Stimulated activated CD4-positive, alpha-beta T cell treated with anti-CD3 and anti-CD28 coated beads, TNF-alpha, amount 100 ng/mL, for 24 hours (primary cell): ENCODE measurements at regions not wholly inside any gene's neighbourhood (a gene's known extent, or its start where the extent isn't known, plus 50 kb on each side); places are given as distances from the start of the nearest gene placed in this dataset.

Experiments
- DNase-seq, 3 experiments: peaks; one replicate each; pipeline ENCODE4 v3.0.0-alpha.2; 2020; ENCODE audit warnings: low read depth in 3 of 3

DNA sequence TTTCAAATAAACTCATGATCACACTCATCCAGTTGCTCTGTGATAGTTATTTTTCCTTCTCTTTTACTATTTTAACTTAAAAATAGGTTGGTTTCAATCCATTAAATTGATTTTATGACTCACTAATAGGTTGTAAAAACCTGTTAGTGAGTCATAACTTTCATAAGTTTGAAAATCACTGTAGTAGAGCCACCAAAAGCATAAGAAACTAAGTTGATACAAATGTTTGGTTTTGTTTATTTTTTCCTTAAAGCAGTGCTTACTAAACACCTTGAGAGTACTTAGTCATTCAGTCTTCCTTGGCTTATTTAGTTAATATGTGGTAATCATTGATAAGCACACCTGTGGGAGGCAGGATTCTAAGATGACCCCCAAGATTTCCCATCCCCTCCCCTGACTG lies 312.1 kb upstream of the MAN1A1 start:
- no peak for DNase-seq

DNA sequence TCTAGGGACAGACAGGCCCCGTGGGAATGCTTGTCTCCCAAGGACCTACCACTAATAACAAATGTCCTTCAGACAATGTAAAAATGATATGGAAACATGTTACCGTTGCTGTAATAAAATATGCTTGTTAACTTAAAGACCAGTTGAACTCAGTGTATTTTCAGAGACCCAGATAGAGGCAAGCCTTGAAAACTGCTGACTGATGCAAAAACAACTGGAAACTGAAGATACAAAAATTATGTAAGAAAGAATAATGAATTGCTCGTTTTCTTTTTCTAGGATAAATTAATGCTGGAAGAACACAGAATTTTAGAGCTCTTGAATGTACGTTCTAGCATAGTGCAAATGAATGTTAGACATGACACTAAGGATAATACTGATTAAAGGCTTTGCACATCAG lies 311.5 kb upstream of the MAN1A1 start:
- no peak for DNase-seq

DNA sequence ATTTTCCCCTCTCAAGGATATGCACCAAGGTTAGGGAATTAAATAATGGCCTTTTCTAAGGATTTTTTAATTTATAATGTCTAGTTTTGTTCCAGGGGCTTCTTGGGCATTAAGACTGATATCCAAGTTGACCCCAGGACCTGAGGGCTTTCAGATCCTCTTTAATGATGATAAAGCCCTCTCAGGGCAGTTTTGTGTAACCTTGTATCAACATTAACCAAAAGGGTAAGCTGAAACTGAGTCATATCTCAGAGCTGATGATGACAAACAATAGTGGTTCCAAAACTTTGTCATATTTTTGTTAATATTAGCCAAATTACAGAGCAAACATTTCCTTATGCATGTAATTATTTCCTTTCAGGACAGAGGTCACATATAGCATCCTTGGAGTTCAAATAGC lies 309.4 kb upstream of the MAN1A1 start:
- DNase-seq, result no peak

DNA sequence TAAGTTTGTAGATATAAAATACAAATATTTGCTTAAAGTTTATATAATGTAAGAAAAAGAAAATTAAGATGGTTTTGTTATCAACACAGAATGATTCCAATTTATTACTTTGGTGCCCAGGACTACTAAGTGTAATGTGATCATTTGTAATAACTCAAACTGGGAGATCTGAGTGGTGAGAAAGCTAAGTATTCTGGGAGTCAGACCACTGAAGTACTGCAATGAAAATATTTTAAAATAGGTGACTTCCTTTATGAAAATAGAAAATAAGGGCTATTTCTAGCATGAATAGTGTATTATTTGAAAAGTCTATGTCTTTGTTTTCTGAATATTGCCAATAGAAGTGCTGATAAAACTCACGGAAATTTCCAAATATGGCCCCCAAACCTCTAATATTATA lies 305.6 kb upstream of the MAN1A1 start:
- DNase-seq, result no peak

DNA sequence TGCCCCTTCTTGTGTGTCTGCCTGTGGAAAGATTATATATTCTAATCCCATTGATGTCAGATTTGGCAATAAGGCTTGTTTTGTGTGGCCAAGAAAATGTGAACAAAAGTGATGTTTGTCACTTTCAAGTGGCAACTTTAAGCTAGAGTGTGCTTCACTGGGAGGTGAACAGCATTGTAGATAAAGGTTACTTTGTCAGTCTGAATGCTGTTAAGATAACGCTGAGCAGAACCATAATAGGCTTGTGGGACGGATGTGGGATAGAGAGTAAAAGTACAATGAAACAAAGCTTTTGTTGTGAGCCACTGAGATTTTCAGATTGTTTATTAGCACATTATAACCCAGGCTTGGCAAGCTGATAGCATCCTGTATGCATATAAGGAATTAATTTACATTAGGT lies 303.8 kb upstream of the MAN1A1 start:
- DNase-seq, result no peak

DNA sequence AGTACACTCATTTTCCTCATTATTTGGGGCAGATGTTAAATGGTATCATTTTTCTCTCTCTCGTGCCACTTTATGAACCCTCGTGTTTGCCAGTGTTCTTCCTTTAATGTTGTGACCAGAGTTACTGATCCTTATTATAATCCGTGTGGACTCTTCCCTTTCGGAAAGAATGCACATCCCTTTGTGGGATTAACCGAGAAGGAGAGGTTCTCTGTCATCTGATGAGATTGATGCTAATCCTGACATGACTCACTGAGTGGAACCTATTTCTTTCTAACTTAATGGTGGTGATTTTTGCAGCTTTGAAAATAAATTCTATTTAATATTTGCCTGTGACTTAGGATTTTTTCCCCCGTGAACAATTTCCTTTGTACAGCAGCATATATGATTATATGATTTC lies 300.0 kb upstream of the MAN1A1 start:
- DNase-seq, result no peak

DNA sequence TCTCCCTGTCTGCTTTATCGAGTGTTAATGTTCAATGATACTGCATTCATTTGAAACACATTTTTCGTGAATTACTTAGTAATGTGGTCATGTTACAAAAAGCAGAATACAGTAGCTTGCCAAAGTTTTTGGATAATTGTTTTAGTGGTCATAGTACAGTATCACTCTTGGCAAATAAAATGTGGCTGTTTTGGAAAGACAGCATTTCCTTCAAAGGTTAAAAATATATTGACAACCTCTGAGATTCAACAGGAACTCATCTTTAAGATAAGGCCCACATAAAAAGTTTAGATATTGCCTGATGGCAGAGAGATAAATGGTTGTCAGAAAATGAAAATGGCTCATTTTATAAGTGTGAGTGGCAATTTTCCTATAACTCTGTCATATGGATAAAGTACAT lies 297.7 kb upstream of the MAN1A1 start:
- no peak for DNase-seq

DNA sequence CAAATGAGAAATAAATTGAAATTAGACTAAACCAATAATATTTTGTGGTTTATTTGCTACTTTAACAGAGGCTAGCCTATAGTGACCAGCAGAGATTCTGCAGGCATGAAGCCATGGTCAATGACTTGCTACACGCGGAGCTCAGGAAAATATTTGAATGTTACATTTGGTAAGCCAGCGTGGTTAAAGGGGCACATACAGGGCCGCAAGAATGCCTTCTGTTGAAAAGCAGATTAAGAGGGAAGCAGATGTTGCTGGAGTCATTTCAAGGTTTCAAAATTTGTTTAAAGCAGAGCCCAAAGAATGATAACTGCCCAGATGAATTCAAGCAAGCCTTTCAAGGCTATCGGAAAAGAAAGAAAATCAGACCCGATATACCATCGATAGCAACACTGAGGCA lies 294.3 kb upstream of the MAN1A1 start:
- DNase-seq, result no peak

DNA sequence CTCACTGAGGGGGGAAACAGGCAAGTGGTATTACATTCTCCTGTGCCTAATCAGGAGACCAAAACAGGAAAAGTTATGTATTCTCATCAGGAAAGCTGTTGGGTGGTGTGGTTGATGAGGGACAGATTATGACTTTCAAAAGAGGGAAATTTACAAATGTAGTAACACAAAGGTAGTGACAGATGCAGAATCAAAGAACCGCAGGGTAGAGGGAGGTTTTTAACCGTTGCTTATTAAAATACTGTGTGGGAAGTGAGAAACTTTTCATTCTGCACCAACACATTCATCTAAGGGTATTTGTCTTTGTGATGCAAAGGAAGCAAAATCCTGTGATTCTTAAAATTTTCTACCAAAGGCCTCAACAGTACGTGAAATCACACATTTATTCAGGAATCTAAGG lies 288.2 kb upstream of the MAN1A1 start:
- DNase-seq, result no peak

DNA sequence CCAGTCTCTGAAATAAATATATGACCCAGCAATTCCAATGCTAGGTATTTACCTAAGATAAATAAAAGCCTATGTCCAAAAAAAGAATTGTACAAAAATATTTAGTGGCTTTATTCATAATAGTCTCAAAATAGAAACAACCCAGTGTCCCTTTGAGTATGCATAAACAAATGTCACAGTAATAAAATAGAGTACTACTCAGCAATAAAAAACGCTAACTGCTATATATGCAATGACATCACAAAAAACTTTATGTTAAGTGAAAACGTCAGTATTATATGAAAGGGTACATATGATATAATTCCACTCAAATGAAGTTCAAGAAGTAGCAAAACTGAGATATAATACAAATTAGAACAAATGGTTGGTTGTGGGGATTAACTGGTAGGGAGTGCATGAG lies 286.5 kb upstream of the MAN1A1 start:
- DNase-seq, result no peak

DNA sequence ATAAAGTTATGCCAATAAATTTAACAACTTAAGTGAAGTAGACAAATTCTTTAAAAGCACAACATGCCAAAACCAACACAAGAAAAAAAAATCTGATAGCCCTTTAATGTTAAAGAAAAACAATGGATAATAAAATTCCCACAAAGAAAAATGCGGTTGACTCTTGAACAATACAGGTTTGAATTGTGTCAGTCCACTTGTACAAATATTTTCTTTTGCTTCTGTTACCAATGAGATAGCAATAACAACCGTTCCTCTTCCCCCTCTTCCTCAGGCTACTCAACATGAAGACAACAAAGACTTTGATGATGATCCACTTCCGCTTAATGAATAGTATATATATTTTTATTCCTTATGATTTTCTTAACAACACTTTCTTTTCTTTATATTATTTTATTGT lies 283.9 kb upstream of the MAN1A1 start:
- DNase-seq, result no peak

DNA sequence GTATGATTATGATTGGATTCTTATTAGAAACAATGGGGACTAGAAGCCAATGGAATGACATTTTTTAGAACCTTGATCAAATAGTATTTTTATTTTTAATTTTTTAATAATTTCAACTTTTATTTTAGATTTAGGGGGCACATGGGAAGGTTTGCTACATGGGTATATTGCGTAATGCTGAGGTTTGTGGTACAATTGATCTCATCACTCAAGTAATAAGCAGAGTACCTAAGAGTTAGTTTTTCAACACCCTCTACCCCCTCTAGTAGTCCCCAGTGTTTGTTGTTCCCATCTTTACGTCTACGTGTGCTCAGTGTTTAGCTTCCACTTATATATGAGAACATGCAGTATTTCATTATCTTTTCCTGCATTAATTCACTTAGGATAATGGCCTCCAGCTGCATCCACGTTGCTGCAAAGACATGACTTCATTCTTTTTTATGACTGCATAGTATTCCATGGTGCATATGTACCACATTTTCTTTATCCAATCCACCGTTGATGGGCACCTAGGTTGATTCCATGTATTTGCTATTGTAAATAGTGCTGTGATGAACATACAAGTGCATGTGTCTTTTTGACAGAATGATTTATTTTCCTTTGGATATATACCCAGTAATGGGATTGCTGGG lies 281.1 kb upstream of the MAN1A1 start:
- no peak for DNase-seq

DNA sequence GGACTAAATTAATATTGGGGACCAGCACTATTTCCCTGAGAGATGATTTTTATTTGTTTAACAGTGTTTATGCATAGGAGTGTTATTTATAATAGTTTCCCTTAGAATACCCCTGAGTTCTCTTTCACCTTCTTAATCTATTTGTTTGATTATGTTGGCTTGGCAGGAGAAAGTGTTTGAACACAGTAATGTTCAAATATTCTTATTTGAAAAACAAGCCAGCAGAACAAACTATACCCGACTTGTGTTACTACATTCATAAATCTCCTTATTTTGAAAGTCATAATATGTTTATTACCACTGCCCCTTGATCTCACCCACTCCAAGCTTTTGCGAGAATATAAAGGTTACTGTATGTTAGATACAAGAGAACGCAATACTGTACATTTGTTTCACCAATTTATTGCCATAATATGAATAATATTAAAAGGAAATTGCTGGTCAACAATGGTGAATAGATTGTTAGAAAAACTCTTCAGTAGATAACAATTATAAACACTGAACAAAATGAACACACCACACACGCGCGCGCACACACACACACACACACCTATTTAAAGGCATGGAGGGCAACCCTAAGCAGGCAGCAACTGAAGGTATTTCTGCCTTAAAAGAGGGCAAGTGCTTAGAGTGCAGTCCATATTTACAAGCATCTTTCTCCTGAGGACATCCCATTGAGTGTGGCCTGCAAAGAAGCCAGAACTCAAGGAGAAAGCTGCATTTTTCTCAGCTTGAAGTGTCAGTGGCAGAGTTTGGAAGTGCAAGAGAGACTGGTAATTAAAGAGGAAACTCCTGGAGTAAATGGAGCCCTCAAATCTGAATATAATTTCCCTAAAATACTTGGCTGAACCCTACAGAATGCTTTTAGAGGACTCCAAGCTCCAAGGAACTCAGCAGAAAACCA lies 279.4 kb upstream of the MAN1A1 start:
- no peak for DNase-seq

DNA sequence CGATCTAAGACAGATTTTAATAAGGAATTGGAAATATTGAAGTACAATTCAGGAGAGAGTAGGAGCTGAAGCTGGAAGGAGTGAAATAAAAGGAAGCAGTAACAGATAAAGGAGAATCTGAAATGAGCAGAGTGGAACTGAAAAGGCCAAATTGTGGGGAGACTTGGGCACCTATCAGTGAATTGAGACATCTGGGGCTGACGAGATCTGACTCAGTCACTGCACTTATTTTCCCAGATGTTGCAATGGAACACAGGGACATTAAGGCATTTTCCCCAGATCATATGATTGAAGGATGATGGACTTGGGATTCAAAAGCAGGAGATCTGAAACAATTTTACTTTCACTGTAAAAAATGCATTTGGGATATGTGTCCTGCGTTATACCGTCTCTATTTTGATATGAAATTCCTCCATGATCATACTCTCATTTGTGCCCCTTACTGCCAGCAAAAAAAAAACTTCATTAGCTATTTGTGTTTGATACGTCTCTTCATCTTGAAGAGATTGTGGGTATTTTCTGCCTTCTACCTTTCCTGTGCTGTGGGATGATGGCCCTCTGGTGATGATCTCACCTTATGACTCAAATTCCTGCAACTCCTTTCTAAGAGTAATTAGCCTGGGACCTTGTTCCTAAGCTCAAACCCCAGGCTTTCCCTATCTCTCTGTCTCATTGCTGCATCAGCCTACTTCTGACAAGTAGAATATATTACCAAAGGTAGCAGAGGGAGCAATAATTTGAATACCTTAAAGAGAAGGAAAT lies 278.5 kb upstream of the MAN1A1 start:
- no peak for DNase-seq

DNA sequence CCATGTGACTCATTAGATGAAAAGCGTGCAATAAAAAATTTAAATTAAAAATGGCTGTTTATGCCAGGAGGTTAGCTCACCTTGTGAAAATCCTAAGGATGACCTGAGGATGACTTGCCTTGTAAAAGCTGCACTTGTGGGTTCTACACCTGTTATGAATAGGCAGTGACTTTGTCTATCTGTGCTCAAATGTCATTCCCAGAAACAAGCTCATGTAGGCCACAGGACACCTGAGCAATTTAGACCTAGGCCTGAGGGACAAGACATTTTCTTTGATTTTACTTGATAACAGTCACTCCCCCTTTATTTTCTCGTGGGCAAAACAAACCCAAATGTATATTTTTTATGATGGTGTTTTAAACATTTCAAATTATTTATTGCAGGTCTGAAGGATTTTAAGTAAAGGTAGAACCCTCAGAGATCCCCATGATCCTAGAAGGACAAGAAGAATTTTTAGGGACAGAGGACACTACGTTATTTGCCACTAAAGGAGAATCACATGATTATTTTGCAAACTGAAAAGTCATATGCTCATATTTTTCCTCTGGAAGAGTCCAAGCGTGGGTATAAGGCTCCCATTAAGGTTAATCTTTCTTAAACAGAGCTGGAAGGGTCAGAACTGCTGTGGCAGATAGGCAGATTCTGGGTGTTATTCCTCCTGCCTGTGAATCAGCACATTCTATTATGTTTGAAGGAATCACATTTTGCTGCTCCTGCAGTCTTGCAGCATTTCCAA lies 277.5 kb upstream of the MAN1A1 start:
- DNase-seq, result no peak

DNA sequence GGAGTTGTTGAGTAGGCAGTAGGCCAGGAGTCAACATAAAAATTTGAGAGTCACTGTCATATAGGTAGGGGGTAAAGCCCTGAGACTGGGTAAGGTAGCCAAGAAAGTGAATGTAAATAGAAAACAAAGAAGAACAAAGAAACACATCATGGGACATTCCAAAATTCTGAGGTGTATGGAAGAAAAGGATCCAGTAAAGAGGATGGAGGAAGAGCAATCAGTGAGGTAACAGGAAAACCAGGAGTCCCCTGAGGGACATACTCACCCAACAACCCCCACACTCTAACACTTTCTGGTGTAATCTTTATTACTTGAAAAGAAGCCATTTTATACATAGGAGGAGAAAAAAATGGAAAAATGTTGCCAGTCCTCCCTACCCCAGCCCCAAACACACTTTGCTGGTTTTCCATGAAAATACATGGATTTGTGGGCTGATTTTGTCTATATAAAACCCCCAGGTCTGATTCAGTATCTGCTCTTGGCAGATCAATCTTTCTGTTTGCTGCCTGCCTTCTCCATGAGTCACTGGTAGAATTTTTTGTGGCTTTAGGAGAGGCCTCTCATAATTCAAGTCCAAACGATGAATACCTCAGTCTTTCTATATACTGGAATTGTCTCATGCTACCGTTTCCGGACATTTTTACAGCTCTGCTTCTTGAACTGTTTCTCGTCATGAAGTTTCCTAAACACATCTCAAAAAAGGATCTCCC lies 271.4 kb upstream of the MAN1A1 start:
- DNase-seq, result no peak

DNA sequence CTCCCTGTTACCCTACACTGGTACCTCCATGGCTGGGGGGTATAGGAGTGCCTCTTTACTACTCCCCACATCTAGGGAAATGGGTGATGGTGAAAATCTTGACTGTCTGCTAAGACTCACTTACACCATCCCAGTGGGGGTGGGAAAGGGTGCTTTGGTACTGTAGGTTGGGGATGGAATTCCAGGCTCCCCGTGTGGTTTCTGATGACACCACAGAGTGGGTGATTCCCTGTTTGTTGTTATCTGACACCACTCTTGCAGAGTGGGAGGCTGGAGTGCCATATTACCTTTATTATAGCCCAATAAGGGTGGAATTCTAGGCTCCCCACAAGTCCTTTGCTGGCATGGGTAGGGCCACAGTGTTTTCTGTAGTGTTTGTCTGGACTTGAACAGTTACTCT lies 264.6 kb upstream of the MAN1A1 start:
- no peak for DNase-seq

DNA sequence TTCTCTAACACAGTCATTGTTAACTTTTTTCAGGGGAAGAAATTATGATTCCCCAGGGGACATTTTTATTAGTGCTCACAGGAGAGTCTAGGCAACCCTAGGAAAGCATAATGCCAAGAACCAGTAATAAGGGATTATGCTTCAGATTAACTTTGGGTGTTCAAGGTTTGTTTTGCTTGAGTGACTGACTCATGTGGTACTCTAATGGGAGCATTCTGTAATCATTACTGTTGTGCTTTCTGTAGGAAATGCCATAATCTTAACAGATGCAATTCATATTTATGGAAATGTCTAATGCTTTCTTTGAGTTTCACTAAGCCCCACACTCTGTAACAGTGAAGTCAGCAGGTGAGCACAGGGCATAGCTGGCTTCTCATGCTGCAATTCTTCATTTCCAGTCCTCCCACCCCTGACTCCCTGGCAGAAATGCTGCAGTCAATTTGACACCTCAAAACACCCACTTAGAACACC lies 263.4 kb upstream of the MAN1A1 start:
- no peak for DNase-seq

DNA sequence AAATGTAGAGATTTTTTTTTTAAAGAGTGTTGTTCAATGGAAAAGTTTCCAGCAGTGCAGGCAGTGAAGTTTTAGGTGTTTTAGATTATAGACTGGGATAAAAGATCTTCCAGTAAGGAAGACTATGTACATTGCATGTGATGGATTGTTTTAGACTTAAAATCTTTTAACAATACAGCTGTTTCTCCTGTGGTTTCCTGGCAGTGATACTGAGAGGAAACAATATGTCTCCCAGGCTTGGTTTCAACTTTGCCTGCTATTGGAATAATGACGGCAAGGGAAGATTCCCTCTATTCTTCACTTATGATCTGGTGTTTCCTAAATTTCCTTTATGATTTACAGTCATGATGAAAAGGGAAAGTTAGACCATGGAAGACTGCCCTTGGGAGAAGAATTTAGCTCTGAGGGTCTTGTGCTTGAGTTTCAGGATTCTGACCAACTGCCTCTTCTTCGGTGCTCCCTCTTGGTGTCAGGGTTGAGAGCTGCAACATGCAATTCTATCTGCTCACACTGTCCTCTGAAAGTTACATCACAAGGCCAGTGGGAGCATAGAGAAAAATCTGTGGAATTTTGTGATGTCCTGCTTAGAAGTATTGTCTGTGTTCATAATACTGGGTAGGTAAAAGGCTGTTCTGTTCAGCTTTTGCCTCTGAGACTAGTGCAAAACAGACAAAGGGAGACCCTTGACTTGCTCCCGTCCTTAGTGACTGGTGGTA lies 262.8 kb upstream of the MAN1A1 start:
- DNase-seq, result no peak

DNA sequence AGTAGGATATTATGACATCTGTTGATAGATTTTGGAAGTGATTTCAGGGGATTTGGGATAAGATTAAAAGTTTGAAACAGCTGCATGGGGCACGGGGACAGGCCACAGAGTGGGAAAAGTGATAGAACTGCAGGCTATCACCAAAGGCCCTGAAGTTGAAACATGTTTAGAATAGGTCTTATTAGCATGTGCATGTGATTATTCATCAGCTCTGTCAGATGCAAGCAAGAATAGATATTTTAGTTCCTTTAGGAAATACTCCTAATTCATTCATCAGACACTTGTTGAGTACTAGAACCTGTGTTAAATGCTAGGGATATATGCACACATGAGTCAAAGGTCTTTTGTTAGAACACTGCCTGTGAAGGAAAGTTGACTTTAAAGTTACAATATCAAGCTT lies 261.2 kb upstream of the MAN1A1 start:
- DNase-seq, result no peak

DNA sequence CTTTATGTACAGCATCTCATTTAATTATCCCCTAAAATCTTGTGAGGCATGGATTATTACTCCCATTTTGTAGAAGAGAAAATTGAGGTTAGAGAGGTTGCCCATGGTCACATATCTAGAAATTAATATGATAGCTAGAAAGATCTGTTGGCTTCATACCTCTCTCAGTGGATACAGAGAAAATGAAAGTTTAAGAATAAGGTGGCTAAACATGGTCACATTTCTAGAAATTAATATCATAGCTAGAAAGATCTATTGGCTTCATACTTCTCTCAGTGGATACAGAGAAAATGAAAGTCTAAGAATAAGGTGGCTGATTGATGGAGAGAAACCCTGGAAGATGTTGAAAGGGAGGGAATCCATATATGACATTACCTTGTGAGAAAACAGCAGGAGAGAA lies 260.7 kb upstream of the MAN1A1 start:
- no peak for DNase-seq
